ENCODE measurements at regions not wholly inside any gene's neighbourhood (a gene's known extent, or its start where the extent isn't known, plus 50 kb on each side); places are given as distances from the start of the nearest gene placed in this dataset.

DNA sequence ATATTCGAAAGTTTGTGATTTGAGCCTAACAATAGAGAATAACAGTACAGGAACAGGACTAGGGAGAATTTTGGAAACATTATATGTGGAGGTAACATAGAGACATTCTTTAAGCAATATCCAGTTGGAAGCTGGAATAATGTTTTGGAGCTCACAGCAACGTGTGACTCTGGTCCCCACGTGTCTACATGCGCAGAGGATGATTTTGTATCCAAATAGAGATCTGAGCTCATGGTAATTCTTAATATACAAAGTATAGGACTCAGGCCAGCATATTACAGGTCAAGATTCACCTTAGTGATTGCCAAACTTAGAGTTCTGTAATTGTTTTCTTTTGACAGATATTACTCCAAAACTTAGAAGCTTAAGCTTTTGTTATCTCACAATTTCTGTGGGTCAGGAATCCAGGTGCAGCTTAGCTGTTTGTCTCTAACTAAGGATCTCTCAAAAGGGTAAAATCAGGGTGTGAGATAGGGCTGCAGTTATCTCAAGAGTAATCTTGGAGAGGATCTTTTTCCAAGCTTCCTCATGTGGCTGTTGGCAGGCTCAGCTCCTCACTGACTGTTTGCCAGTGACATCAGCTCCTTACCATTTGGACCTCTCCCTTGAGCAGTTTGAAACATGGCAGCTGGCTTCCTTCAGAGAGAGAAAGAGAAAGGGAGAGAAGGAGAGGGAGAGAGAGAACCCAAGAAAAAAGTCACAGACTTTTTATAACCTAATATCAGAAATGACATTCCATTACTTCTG is 272.0 kb upstream of the ZNF462 start:
- TF ChIP-seq CTCF (IDR thresholded peaks at IDR 0.05) (no peak), POLR2A (IDR thresholded peaks at IDR 0.05) (no peak)

Measured in uterus (tissue), 2 donors.